Fibroblast of the conjunctiva (primary cell): ENCODE measurements at regions not wholly inside any gene's neighbourhood (a gene's known extent, or its start where the extent isn't known, plus 50 kb on each side); places are given as distances from the start of the nearest gene placed in this dataset.

Experiments used
- DNase-seq: peaks from one replicate; pipeline ENCODE4 v3.0.0-alpha.2; 2010; ENCODE audit warnings: low read depth

DNA sequence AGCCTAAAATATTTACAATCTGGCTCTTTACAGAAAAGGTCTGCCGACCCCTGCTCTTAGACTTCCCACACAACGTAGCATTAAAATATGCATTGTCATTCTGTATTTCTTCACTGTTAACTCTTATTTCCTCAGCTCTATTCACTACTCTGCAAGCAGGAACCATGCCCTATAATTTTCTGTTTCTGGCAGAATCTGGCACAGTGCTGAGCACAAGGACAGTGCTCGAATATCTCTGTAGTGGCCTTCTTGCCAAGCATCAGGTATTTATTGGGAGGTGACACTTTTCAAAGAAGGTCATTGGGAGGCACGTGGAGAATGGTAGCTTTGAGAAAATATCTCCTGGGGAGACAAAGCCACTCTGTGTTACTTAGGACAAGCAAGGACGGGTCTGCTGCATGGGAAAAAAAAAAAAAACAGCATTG, 77.9 kb downstream of the PSMG1 start:
- no peak for DNase-seq

DNA sequence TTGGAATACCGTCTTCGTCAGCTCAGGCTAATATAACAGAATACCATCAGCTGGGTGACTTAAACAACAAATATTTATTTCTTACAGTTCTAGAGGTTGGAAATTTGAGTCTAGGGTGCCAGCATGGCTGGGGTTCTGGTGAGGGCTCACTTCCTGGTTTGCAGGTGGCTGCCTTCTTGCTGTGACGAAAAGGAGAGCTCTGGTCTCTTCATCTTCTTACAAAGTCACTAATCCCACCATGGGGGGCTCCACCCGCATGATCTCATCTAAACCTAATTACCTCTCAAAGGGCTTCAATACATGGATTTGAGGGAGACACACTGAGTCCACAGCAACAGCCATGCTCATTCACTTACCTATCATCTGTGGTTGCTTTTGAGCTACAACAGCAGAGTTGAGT, 78.3 kb downstream of the PSMG1 start:
- no peak for DNase-seq

DNA sequence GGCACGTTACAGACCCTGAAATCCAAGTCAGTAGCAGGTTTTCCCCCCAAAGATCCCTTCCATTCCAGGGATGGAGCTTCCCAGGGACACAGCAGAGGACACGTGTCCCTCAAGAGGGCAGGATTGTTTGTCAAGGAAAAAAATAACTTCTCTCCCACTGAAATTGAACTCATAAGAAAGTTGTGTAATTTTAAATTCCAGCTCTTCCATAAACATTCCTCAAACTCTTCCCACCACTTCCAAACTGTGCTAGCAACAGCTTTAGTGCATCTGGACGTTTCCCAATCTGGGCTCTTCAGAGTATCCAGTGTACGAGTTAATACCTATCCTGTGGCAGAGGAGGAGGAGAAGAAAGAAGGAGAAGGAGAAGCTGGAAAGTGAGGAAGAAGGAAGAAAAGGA, 79.6 kb downstream of the PSMG1 start:
- DNase-seq: no peak

DNA sequence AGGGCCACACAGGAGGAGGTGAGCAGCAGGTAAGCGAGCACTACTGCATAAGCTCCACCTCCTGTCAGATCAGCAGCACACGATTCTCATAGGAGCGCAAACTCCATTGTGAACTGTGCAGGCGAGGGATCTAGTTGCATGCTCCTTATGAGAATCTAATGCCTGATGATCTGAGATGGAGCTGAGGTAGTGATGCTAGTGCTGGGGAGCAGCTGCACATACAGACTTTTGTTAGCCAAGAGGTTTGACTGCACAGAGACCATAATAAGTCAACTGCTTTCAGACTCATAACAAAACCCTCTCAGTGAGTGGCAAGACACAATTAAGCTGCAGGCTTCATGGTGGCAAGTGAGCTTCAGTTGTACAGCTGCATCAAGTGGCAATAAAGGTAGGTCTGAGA, 83.4 kb downstream of the PSMG1 start:
- no peak for DNase-seq

DNA sequence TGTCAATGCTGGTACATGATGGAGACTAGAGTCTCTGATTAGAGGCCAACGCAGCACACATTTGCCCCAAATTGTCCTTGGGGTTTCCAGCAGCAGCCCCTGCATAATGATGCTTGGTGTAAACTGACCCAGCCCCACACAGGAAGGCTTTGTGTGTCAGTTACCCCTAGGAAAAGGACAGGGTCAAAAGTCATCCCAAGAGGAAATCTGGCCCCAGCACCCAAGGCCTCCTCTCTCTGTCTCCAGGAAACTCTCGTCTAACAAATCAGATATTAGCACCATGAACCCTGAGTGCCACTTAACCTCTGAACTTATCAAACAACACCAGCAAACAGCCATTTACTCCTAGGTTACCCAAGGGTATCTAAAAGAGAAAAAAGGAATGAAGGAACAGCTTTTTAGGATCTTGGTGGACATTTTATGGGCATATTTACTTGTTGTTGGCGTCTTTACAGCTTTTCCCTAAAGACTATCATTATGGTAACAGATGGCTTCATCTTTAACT, 84.5 kb downstream of the PSMG1 start:
- DNase-seq: no peak

DNA sequence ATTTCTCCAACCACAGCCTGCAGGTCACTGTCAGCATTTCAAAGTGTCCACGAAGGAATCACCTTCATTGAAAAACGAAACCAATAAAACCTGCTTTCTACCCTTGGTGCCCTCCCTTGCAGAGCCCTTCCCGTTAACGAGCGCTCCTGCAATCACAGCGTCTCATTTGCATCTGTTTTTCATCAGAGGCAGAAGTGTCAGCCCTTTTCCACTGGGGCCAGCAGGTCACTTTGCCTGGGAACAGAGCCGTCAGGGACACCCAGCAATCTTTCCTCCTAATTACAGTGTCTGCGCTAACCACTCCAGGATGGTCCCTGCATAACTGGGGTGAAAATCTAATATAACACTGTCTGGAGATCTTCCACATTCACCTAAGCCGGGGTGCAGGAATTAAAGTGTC, 85.3 kb downstream of the PSMG1 start:
- DNase-seq: no peak

DNA sequence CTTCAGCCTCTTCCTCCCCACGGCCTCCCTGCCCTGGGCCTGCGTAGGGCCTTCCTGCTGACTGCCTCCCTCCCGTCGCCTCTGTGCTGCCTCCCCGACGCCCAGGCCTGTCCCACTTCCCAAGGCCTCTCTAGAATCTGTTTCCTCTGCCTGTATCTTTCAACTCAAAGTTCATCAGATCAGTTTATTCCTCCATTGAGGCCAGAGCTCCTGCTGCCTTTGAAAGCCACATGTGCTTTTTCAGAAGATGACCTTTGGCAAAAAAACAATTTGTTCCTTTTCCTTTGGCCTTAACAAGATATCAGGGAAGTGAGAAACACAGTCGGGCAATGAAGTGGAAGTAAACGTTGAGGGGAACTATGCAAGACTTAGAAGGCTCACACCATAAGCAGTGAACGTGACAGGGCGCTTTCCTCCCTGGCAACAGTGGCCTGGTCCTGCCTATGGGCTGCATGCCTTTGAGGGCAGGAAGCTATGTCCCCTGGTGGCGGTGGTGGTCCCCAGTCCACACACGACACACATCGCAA, 85.9 kb downstream of the PSMG1 start:
- DNase-seq: no peak

DNA sequence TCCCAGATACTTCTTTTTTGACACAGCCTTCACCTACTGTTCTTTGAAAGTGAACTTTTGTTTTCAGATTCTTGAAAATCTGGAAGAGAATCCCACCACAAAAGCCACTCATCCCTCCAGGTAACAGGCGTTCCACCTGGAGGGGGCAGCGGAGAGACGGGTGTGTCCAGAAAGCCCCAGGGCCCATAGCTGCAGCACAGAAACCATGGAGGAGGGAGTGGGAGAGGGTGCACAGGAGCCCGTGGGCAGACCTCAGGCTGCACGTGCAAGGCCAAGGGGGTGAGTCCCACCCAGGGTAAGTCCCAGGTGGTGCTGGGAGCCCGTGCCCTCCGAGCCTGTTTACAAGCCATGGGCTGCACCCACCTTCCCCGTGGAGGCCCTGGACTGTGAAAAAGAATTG, 86.5 kb downstream of the PSMG1 start:
- DNase-seq: no peak

DNA sequence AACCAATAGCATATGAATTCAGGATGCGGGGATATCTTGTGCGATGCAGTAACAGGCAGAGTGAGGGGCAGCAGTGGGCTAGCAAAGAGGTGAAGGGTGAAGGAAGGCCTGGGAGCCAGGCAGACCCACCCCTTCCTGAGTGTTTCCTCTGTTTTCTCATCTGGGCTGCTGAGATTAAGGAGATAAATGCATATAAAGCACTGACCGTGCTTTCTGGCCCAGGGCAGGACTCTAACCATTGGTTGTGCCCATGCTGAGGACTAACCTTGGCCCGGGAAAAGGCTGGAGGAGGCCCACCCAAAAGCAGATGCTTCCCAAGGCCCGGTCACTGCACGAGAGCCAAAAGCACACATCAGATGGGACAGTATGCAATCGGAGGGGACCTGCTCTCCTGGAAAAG, 87.6 kb downstream of the PSMG1 start:
- DNase-seq: no peak

DNA sequence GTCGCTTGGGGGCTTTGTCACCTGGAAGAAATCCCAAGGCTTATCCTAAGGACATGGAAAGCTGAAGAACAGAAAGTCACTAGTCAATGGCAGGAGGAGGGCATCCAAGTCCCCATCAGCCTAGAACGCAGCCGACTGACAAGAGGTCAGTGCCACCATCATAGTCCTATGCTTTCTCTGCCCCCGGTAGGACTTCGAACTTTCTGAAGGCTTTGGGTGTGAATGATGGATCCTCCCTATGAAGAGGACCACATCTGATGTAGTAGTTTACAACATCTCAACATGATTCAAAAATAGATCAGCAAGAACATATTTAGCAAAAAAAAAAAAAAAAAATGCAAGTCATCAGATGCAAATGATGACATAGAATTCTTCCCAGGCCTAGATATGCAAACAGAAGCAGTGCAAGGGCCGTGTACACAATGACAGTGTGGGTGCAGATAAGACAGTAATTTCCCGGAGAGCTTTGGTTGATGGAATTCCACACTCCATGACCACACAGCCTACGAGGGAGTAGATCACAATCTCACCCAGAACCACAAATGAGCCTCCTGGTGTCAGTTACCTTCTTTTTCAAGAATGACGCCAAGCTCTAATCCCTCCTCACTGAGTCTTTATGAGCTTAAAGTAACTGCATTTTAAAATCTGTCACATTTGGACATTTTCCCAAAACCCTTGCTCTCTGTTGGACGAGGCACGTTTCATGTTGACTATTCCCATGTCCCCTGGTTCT, 88.2 kb downstream of the PSMG1 start:
- DNase-seq: no peak

DNA sequence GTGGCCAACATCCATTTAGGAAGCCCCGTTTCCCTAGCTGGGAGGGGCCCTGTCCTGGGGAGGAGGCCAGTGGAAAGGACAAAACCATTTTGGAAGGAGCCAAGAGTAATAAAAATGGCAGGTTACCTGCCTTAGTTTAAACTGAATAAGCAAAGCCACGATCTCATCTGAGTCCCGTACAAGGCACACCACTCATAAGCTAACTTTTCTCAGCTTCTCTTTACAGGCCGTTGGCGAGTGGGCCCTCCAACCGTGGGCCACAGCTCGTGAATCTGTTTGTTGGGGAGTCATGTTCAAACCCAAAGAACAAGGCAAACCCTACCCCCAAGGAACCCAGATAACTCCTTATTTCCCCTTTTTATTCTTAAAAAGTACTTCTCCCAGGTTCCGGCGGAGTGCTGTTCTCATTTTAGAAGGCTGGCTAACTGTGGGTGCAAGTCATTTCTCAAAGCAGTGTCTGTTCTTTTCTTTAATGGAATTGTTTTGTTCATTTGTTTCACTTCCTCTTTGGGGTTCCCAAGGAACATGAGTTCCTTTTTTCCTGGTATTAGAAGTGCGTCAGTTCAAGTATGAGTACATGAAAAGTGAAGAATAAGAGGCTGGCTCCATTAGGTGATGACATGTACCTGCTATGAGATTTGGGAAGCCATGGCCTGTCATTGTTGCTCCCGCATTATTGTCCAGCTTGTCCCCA, 89.0 kb downstream of the PSMG1 start:
- DNase-seq: no peak

DNA sequence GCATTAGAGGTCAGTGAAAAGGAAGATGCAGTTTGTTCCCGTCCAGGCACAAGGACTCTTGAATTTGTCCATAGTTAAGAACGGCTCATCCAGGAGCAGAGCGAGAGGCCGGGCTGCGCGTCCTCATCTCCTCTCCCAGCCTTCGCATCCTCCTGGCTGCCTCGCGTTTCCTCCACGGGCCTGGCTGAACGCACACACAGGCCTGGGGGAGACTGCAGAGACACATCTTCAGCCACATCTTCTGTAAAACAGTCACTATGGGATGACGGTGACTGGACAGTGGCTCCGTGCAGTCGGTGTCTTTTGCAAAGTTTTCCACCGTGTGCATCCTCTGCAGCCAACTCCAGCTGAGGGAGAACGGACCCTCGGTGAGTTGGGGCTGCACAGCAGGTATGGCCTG, 89.7 kb downstream of the PSMG1 start:
- no peak for DNase-seq

DNA sequence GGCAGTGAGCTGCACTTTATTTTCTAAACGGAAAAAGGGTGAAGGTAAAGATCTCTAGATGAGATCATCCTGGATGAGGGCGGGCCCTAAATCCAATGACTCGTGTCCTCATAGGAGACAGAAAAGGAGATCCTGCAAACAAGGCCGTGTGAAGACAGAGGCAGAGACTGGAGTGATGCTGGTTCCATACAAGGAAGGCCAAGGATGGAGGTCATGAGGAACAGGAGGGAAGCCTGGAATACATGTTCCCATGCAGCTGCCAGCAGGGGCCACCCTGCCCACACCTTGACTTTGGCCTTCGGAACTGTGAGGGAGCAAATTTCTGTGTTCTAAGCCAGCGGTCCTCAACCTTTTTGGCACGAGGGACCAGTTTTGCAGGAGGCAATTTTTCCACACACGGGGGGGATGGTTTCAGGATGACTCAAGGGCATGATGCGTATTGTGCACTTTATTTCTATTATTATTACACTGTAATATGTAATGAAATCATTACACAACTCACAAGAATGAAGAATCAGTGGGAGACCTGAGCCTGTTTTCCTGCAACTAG, 94.3 kb downstream of the PSMG1 start:
- DNase-seq: peak; percentile 55

DNA sequence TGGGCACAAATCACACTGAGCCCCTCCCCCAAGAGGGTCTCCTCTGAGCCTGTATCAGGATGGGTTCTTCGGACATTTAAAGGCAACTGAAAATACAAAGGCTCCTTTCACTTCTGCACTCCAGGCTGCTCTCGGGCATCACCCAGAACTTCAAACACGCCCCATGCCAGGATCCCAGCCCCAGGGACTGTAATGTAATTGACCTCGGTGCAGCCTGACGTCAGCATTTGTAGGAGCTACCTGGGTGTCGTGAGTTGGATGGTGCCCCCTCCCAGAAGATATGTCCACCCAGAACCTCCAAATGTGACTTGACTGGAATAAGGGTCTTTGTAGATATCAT, 95.2 kb downstream of the PSMG1 start:
- no peak for DNase-seq

DNA sequence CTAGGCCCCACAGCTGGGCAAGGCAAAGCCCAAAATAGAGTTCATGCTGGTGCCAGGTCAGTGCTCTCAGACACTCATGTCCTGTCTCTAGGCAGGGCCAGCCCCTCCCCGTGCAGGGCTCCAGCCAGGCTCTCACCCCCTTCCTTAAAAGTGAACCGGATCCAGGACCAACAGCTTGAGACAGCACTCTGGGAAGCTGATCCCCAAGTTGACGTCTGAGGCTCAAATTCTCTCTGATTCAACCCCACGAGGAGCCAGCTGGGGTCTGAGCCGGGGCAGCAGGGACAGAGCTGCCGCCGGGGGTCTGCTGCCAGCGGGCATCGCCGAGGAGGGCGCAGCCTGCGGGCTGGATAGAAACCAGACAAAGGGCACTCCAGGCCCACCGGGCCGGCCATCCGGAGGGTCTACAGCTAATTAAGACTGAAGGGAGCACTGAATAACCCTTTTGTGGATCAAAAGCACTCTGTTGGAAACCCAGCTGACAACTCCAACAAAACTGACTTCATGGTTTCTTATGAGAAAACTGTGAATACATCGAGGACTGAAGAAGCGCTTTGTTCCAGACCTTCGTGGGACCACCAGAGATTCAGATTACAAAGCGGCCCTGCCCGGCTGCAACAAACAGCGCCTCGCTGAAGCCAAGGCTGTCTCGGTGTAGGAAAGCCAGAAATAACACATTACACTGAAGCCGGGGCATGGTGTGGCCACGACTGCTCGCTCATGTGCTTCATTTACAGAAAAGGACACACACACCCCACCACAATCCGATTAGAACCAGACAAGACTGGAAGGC, 95.8 kb downstream of the PSMG1 start:
- DNase-seq: no peak

DNA sequence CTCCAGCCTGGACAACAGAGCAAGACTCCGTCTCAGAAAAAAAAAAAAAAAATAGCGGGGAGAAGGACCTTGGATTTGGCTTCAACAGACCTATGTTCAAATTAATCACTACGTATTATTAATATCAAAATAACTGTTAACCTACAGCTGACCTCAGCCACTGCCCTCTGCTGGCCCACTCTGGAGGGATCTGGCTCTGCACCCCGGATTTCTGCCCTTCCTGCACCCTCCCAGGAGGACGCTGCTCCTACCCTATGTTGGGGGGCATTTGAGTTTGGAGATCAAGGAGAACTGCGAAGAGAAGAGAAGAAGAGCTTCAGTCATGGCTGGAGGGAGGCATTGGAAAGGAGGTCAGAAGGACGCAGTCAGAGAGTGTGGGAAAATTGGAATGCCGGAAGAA, 96.7 kb downstream of the PSMG1 start:
- no peak for DNase-seq

DNA sequence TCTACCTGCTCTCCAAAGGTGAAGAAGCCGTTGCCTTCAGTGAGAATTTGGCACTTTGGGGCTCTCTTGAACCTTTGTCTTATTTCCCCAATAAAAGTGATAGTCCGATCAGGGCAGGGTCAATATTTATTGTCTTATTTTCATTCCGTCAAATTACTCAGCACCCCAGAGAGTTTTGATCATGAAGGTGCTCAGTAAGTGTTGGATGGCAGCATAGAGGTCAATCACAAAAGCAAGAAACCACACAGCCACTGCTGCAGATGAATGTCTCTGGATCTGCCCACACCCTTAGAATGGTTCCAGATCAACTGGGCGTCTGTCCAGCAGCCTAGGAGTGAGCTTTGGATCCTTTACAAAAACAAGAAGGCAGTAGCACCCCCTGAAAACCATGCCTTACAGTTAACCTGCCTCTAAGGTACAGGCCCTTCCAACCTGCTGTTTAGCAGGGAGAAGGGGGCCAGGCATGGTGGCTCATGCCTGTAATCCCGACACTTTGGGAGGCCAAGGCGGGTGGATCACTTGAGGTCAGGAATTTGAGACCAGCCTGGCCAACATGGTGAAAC, 97.3 kb downstream of the PSMG1 start:
- DNase-seq: no peak

DNA sequence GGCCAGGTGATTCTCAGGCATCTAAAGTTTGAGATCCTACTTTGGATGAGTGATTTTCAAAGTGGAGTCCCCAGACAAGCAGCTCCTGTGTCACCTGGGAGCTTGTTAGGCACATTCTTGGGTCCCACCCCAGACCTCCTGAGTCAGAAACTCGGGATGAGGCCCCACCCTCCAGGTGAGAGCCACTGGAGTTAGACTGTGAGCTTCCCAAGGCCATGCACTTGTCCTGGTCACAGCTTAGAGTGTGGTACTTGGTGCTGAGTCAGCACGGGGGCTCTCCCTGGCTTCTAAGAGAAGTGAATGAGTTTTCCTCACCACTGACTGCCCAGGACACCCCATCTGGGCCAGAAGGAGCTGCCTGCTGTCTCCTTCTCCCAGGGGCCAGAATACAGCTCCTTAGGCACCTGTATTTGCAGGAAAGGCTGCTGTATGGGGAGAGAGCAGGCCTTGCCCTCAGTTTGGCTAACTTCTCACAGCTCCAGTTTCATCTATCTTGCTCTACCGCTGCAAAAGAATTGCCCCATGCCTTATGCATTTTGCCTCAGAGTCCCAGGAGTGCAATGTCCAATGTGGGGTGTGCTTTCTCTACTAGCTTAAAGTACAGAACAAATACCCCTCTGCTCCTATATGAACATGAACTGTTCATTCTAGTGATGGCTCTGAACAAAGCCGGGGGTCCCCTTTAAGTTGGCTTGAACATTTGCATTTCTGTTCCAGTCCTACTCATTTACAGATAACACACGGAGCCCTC, 98.1 kb downstream of the PSMG1 start:
- DNase-seq: no peak

DNA sequence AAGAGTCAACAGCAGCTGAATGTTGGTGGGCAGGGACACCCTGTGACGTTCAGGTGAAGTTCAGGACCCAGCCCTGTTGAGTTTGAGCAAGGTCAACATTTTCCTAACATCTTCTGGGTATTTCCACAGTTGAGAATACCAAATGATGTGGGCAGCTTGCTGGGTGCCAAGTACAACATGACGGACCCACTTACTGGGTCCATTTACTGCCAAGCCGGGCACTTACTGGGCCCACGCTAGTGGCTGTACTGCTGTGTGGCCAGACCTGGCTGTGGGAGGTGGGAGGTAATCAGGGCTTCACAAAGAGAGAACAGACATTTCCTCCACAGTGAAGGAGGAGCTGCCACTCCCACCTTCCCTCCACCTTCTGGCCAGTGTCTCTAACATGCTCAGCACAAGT, 99.2 kb downstream of the PSMG1 start:
- no peak for DNase-seq

DNA sequence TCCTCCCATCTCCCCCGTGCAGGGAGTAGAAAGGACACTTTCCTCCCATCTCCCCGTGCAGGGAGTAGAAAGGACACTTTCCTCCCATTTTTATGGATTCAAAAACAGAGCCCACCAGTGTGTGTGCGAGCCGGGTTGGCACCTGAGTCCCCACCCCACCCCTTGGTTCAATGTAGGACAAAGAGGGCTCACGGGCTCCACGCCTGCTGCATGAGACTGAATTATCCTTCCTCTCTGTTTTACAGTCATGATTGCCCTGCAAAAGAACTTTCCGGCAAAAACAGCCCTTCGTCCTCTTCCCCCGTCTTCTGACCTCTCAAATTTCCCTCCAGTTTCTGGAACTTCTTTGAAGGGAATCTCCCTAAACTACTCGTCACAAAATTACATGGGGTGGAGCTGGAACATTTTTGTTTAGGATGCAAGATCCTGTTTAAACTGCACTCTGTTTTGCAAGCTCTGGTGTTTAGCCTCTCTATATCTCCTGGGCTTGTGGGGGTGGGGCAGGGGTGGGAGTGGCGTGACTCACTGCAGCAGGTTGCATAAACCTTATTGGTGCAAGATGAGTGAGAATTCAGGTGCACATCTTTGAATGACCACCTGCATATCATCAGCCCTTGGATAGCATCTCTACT, 99.8 kb downstream of the PSMG1 start:
- DNase-seq: no peak
